HL-60 (cell line): ENCODE measurements at regions not wholly inside any gene's neighbourhood (a gene's known extent, or its start where the extent isn't known, plus 50 kb on each side); places are given as distances from the start of the nearest gene placed in this dataset.

Source experiments
- CTCF ChIP-seq: IDR thresholded peaks from one replicate; pipeline ENCODE4 v1.5.1; 2011; ENCODE audit warnings: low read length, control low read depth, inconsistent platforms; ENCODE audit not compliant: insufficient read depth
- GABPA ChIP-seq: IDR thresholded peaks from 2 replicates; pipeline ENCODE4 v1.6.1; 2012; ENCODE audit warnings: low read depth
- POLR2AphosphoS5 ChIP-seq: IDR thresholded peaks from 2 replicates; pipeline ENCODE4 v1.6.1; 2012; ENCODE audit warnings: low read depth
- REST ChIP-seq: IDR thresholded peaks from 2 replicates; pipeline ENCODE4 v1.6.1; 2012; ENCODE audit warnings: low read depth; ENCODE audit not compliant: insufficient replicate concordance
- SPI1 ChIP-seq: IDR thresholded peaks from 2 replicates; pipeline ENCODE4 v1.6.1; 2012; ENCODE audit warnings: low read depth, mild to moderate bottlenecking, borderline replicate concordance

GRCh38 chr11:116070520-116070919 lies 566.3 kb upstream of the CADM1 start:
- TF ChIP-seq REST (no peak), CTCF (no peak), POLR2AphosphoS5 (no peak), GABPA (no peak), SPI1 (no peak)
